HG03064 (cell line): ENCODE measurements at regions not wholly inside any gene's neighbourhood (a gene's known extent, or its start where the extent isn't known, plus 50 kb on each side); places are given as distances from the start of the nearest gene placed in this dataset.
A peak's percentile ranks its signal among the peaks of the same experiment; 100 is the strongest.
"Not testable (repeated sequence)": the region's sequence is repeated elsewhere in the genome, so short reads cannot be mapped to it uniquely, and the experiment has no call there.

ENCODE experiments used
- ATAC-seq: cut with Tn5 transposase; IDR thresholded peaks from one replicate; pipeline ENCODE4 v1.9.1; 2021; ENCODE audit warnings: low read depth; ENCODE audit not compliant: unreplicated experiment

DNA sequence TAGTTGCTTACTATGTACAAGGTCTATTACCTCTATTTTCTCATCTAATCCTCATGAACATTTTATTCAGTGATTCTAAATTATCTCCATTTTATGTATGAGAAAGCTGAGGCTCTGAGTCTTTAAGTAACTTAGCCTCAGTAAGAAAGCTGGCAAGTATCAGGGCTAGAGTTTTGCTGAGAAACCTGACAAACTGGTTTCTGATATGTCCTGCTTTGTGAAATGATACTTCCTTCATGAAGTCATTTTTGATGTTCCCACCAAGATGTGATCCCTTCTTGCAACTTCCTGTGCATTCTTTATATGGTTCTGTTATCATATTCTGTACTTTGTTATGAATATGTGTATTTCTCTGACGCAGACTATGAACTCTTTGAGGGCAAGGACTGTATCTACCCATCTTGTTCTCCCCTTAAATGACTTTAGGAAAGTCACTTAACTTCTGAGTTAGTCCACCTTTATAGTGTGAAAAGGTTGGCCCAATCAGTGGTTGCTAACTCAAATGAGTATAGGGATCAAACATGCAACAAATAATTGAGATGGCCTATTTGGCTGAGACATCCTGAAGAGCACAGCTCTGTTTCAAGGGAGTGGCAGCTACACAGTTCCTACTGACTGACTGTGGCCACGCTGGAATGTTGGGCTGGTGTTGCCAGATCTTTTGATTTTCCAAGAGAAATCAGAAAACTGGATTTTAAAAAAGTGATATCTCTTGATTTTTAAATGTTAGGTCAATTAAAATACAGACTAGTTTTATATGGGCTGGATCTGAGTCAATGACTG is 127.9 kb upstream of the AMOT start:
- ATAC-seq = no peak

GRCh38 chrX:112967903-112968302 is 127.3 kb upstream of the AMOT start:
- ATAC-seq = no peak

- ATAC-seq = no peak
Measured at GRCh38 chrX:112967341-112967740, 126.7 kb upstream of the AMOT start.

DNA sequence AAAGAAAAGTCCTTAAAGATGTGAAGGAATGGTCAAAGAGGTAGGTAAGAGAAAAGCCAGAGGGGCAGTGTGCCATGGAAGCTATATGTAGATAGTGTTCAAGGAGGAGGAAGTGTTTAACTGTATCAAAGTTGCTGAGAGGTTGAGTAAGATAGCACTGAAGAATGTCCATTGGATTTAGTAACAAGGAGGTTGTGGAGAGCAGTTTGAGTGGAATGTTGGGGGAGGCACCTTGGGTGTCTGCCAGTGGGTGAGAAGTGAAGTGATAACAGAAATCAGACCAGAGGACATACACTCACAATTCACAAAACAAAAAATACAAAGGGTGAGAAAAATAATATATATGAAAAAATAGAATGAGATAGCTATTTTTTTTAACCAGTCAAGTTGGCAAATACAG is 121.3 kb upstream of the AMOT start:
- no peak for ATAC-seq

DNA sequence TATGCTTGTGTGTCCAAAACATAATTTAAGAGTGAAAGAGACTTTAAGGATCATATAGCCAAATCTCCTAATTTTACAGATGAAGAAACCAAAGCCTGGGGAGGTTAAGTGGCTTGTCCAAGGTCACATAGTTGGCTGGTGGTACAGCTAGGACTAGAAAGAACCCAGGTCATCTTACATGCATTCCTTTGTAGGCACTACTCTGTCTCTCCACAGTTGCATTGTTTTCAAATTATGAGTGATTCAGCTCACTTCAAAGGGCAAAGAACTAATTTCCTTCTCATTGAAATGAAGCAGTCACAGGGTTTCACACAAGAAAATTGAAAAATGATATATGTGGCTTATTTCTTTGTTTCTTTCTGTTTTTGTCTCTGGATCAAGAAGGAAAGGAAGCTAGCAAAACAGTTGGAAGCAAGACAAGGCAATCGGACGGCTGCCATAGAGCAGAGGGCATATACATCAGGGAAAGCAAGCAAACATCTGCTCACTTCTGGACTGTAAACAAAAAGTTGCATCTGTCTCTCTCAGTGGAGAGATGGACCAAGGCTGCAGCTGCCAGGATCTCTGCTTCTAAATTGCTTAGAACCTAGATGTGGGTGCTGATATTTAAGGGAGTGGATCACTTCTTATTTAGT is 107.5 kb upstream of the AMOT start:
- no peak for ATAC-seq

DNA sequence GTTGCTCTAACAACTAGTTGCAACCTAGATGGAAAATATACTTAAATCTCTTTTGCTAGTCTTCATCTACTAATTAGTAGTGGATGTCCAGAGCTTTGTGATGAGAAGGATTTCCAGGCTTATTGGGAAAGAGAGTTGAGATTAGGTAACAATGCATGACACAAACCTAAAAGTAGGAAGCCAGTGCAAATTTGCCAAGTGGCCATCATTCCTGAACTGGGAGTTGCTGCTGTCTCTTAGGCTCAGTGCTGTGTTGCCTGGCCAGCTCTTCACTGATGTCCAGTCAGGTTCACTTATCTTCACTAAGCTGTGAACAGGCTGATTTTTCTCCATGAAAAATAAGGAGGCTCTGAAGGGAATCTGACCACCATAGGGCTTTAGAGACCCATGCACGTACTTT is 105.6 kb upstream of the AMOT start:
- ATAC-seq = no peak

- ATAC-seq = no peak
Measured at GRCh38 chrX:112945826-112946225, 105.2 kb upstream of the AMOT start.

DNA sequence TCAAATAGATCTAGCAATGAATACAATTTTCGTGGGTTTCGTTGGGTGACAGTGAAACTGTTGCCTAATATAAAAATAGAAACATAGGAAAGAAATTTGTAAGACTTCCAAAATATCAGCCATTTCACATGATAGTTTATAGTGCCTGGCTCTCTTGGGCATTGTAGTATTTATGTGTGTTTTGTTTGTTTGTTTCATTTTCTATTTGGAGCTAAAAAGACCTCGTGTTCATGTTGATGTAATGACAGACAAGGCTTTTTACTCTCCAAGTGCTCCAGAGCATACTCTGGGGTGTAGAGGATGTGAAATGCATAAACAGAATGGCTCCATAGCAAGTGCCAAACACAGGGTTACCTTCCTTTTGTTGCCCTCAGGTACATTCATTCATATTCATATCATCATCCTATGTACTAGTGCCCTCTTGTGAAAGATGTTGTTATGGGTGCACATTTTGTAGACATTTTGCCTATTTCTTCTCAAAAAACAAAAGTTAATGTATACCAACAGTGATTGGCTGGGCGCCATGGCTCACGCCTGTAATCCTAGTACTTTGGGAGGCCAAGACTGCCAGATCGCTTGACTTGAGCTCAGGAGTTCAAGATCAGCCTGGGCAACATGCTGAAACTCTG is 100.7 kb upstream of the AMOT start:
- peak; percentile 75 for ATAC-seq

DNA sequence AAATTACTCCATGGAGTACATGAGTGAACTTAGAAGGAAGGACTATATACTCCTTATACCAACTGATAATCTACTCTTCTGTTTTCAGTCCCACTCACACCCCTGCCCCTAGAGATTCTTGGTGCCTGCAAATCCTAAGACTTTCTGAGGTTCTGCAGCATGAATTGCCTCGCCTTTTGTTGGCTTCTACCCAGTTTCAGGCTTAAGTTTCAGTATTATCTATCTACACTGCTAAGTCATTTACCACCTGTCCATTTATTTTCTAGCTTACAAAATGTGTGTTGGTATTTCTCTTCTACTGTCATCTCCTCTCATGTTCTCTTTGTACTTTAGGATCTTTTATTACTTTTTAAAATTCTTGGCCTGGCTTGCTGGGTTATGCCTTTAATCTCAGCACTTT is 94.4 kb upstream of the AMOT start:
- no peak for ATAC-seq

DNA sequence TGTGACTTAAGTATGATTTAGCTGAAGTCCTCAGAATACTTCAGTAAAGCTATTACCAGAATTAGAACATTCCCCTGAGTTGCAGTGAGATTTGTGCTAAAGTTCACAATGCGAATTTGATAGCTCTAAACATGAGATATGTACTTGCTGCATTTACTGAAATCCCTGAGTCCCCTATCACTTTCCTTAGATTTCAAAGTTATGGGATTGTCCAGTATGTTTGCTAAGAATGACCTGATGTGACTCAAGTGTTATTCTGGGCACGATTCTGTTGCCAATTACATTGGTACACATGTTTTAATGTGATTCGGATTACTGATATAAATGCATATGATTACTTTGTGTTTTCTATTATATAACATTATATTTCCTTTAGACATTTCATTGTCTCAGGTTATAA is 91.3 kb upstream of the AMOT start:
- ATAC-seq = no peak

- no peak for ATAC-seq
Measured at GRCh38 chrX:112931478-112931877, 90.8 kb upstream of the AMOT start.

DNA sequence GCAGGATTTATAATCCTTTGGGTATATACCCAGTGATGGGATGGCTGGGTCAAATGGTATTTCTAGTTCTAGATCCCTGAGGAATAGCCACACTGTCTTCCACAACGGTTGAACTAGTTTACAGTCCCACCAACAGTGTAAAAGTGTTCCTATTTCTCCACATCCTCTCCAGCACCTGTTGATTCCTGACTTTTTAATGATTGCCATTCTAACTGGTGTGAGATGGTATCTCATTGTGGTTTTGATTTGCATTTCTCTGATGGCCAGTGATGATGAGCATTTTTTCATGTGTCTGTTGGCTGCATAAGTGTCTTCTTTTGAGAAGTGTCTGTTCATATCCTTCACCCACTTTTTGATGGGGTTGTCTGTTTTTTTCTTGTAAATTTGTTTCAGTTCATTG is 82.8 kb upstream of the AMOT start:
- not testable (repeated sequence) for ATAC-seq

- ATAC-seq = no peak
Measured at GRCh38 chrX:112913807-112914206, 73.2 kb upstream of the AMOT start.

GRCh38 chrX:112910418-112910817 is 69.8 kb upstream of the AMOT start:
- no peak for ATAC-seq

GRCh38 chrX:112901869-112902725 is 61.5 kb upstream of the AMOT start:
- no peak for ATAC-seq

- ATAC-seq = no peak
Measured at GRCh38 chrX:112896051-112896450, 55.4 kb upstream of the AMOT start.
